ENCODE measurements at regions not wholly inside any gene's neighbourhood (a gene's known extent, or its start where the extent isn't known, plus 50 kb on each side); places are given as distances from the start of the nearest gene placed in this dataset.
A peak's percentile ranks its signal among the peaks of the same experiment; 100 is the strongest.

- DNase-seq (ENCODE audit: low spot score in 2 of 2), result no peak
- H3K36me3 ChIP-seq, result no peaks in the 10 kb centered on the region
- no peak overlapping the region for H3K27ac ChIP-seq
- H3K27me3 ChIP-seq, result no peaks in the 10 kb centered on the region
- H3K4me3 ChIP-seq, result no peak overlapping the region
- H3K4me1 ChIP-seq, result no peaks in the 10 kb centered on the region
- no peaks in the 10 kb centered on the region for H3K9me3 ChIP-seq
- peak; percentile 36 to 66 (median 41) for TF ChIP-seq CTCF (IDR thresholded peaks at IDR 0.05)
- TF ChIP-seq POLR2AphosphoS5 (IDR thresholded peaks at IDR 0.05), result no peak
- no peak for TF ChIP-seq POLR2A (IDR thresholded peaks at IDR 0.05)
- intact Hi-C loops (cut with DNase I; ENCODE audit: low total_unique reads), result loop anchor here (5.0 kb wide), 1 partner anchor 414 kb away; no protein-coding TSS in a partner anchor
These were observed 461.3 kb upstream of the NAALADL2 start for GRCh38 chr3:174397848-174398247.

- TF ChIP-seq POLR2A (IDR thresholded peaks at IDR 0.05) (no peak), CTCF (IDR thresholded peaks at IDR 0.05) (no peak), POLR2AphosphoS5 (IDR thresholded peaks at IDR 0.05) (no peak)
- intact Hi-C loops (cut with DNase I; ENCODE audit: low total_unique reads), result loop anchor here (5.0 kb wide), 1 partner anchor 414 kb away; no protein-coding TSS in a partner anchor
- no peak overlapping the region for H3K27ac ChIP-seq
These were observed 460.4 kb upstream of the NAALADL2 start for GRCh38 chr3:174398761-174399160.

GRCh38 chr3:174403831-174404230 lies 455.3 kb upstream of the NAALADL2 start:
- Histone ChIP-seq H3K4me1 (no peaks in the 10 kb centered on the region), H3K36me3 (no peaks in the 10 kb centered on the region), H3K27ac (no peak overlapping the region), H3K27me3 (no peaks in the 10 kb centered on the region), H3K9me3 (no peaks in the 10 kb centered on the region), H3K4me3 (no peak overlapping the region)
- TF ChIP-seq POLR2AphosphoS5 (IDR thresholded peaks at IDR 0.05) (no peak), POLR2A (IDR thresholded peaks at IDR 0.05) (no peak), CTCF (IDR thresholded peaks at IDR 0.05) (no peak)
- no peak for DNase-seq (ENCODE audit: low spot score in 2 of 2)
- intact Hi-C loops (cut with DNase I; ENCODE audit: low total_unique reads), result no loop called here

More at GRCh38 chr3:174398761-174399160, 460.4 kb upstream of the NAALADL2 start:
- no peaks in the 10 kb centered on the region for H3K27me3 ChIP-seq
- no peaks in the 10 kb centered on the region for H3K4me1 ChIP-seq
- no peaks in the 10 kb centered on the region for H3K36me3 ChIP-seq
- no peaks in the 10 kb centered on the region for H3K9me3 ChIP-seq
- no peak for DNase-seq (ENCODE audit: low spot score in 2 of 2)
- no peak overlapping the region for H3K4me3 ChIP-seq

GRCh38 chr3:174408310-174408709 lies 450.8 kb upstream of the NAALADL2 start:
- Histone ChIP-seq H3K4me3 (no peak overlapping the region), H3K4me1 (no peaks in the 10 kb centered on the region), H3K9me3 (no peaks in the 10 kb centered on the region), H3K27ac (no peak overlapping the region), H3K36me3 (no peaks in the 10 kb centered on the region), H3K27me3 (no peaks in the 10 kb centered on the region)
- DNase-seq (ENCODE audit: low spot score in 2 of 2), result no peak
- TF ChIP-seq POLR2A (IDR thresholded peaks at IDR 0.05) (no peak), CTCF (IDR thresholded peaks at IDR 0.05) (no peak), POLR2AphosphoS5 (IDR thresholded peaks at IDR 0.05) (no peak)
- intact Hi-C loops (cut with DNase I; ENCODE audit: low total_unique reads), result no loop called here

GRCh38 chr3:174409086-174409743 lies 449.9 kb upstream of the NAALADL2 start:
- Histone ChIP-seq H3K36me3 (no peaks in the 10 kb centered on the region), H3K4me3 (no peak overlapping the region), H3K9me3 (no peaks in the 10 kb centered on the region), H3K27me3 (no peaks in the 10 kb centered on the region), H3K27ac (no peak overlapping the region), H3K4me1 (no peaks in the 10 kb centered on the region)
- TF ChIP-seq POLR2AphosphoS5 (IDR thresholded peaks at IDR 0.05), result no peak
- TF ChIP-seq POLR2A (IDR thresholded peaks at IDR 0.05), result no peak
- TF ChIP-seq CTCF (IDR thresholded peaks at IDR 0.05), result no peak
- intact Hi-C loops (cut with DNase I; ENCODE audit: low total_unique reads), result no loop called here
- no peak for DNase-seq (ENCODE audit: low spot score in 2 of 2)
